HepG2 (cell line): ENCODE measurements at regions not wholly inside any gene's neighbourhood (a gene's known extent, or its start where the extent isn't known, plus 50 kb on each side); places are given as distances from the start of the nearest gene placed in this dataset.

ENCODE experiments used
- ETV6 ChIP-seq: sonication (generic); formaldehyde crosslinking; conservative IDR thresholded peaks from 2 replicates; pipeline ENCODE4 v1.4.0; 2020; ENCODE audit warnings: missing genetic modification reagents
- GMEB1 ChIP-seq: sonication (generic); formaldehyde crosslinking; IDR thresholded peaks from 2 replicates; pipeline ENCODE4 v1.5.1; 2020; ENCODE audit warnings: missing genetic modification reagents, mild to moderate bottlenecking, borderline replicate concordance
- GPBP1L1 ChIP-seq: sonication (generic); formaldehyde crosslinking; IDR thresholded peaks from 2 replicates; pipeline ENCODE4 v1.5.0; 2020; ENCODE audit warnings: mild to moderate bottlenecking, missing genetic modification reagents
- POLR2A ChIP-seq, 2 experiments: IDR thresholded peaks; 2 replicates each; pipeline ENCODE4 v1.6.1; 2011; ENCODE audit warnings: low read depth in 2 of 2, low read length in 2 of 2, mild to moderate bottlenecking in 1 of 2, moderate library complexity in 1 of 2; ENCODE audit not compliant: insufficient read depth in 1 of 2
- RFX5 ChIP-seq: IDR thresholded peaks from 2 replicates; pipeline ENCODE4 v1.6.1; 2011; ENCODE audit warnings: low read depth, low read length, improper control_type of control experiment
- SKIL ChIP-seq: sonication (generic); formaldehyde crosslinking; IDR thresholded peaks from 2 replicates; pipeline ENCODE4 v1.8.0; 2022; ENCODE audit warnings: missing genetic modification reagents, mild to moderate bottlenecking, moderate library complexity, borderline replicate concordance
- SMYD3 ChIP-seq: sonication (generic); formaldehyde crosslinking; IDR thresholded peaks from 2 replicates; pipeline ENCODE4 v1.8.1; 2023; ENCODE audit warnings: mild to moderate bottlenecking, missing genetic modification reagents
- SUZ12 ChIP-seq: fragments of 150-350 bp; IDR thresholded peaks from 2 replicates; pipeline ENCODE4 v1.6.1; 2014; ENCODE audit warnings: low read depth, low read length
- TCF12 ChIP-seq, 2 experiments: fragments of 450-650 bp in 1 of 2; sonication (generic) in 1 of 2; formaldehyde crosslinking in 1 of 2; IDR thresholded peaks; 2 replicates each; pipeline versions ENCODE4 v1.6.1 to v1.8.0; 2017 to 2022; ENCODE audit warnings: antibody characterized with exemption in 1 of 2, mild to moderate bottlenecking in 1 of 2, missing genetic modification reagents in 1 of 2, moderate library complexity in 1 of 2
- YY1 ChIP-seq: IDR thresholded peaks from 2 replicates; pipeline ENCODE4 v1.6.1; 2011; ENCODE audit warnings: low read length, low read depth, moderate library complexity, mild to moderate bottlenecking; ENCODE audit not compliant: insufficient read depth, insufficient replicate concordance
- ZBTB26 ChIP-seq: IDR thresholded peaks from 2 replicates; pipeline ENCODE4 v1.6.1; 2016; ENCODE audit warnings: missing compliant biosample characterization, missing genetic modification reagents, borderline replicate concordance
- ZNF615 ChIP-seq: sonication (generic); formaldehyde crosslinking; IDR thresholded peaks from 2 replicates; pipeline ENCODE4 v1.5.0; 2020; ENCODE audit warnings: mild to moderate bottlenecking, missing genetic modification reagents, borderline replicate concordance
- ZNF747 ChIP-seq: sonication (generic); formaldehyde crosslinking; IDR thresholded peaks from 2 replicates; pipeline ENCODE4 v1.8.1; 2023; ENCODE audit warnings: missing genetic modification reagents, mild to moderate bottlenecking, borderline replicate concordance
- ZSCAN29 ChIP-seq: sonication (generic); formaldehyde crosslinking; conservative IDR thresholded peaks from 2 replicates; pipeline ENCODE4 v1.4.0; 2020; ENCODE audit warnings: mild to moderate bottlenecking, missing genetic modification reagents

GRCh38 chr15:29593629-29594028 is 228.6 kb downstream of the TJP1 start:
- no peak for TF ChIP-seq ETV6 (CRISPR knock-in tag)
- no peak for TF ChIP-seq GMEB1 (CRISPR knock-in tag)
- TF ChIP-seq YY1, result no peak
- no peak for TF ChIP-seq SKIL (CRISPR knock-in tag)
- TF ChIP-seq SMYD3 (CRISPR knock-in tag), result no peak
- no peak for TF ChIP-seq ZBTB26 (CRISPR knock-in tag)
- TF ChIP-seq TCF12 (IDR thresholded peaks at IDR 0.05), result no peak
- no peak for TF ChIP-seq TCF12 (CRISPR knock-in tag; IDR thresholded peaks at IDR 0.05)
- TF ChIP-seq RFX5, result no peak
- no peak for TF ChIP-seq GPBP1L1
- TF ChIP-seq ZNF747 (CRISPR knock-in tag), result no peak
- no peak for TF ChIP-seq ZSCAN29 (CRISPR knock-in tag)
- TF ChIP-seq ZNF615 (CRISPR knock-in tag), result no peak
- TF ChIP-seq SUZ12, result no peak
- TF ChIP-seq POLR2A (IDR thresholded peaks at IDR 0.05; ENCODE audit: insufficient read depth in 1 of 2, low read depth in 2 of 2, low read length in 2 of 2), result no peak
